GM23248 (cell line): ENCODE measurements at regions not wholly inside any gene's neighbourhood (a gene's known extent, or its start where the extent isn't known, plus 50 kb on each side); places are given as distances from the start of the nearest gene placed in this dataset.

ENCODE experiments used
- DNase-seq: peaks from one replicate; pipeline ENCODE4 v3.0.0-alpha.2; 2015
- H2AFZ ChIP-seq: fragments of 200-600 bp; sonication (generic); 2 replicates; pipeline ENCODE4 v1.6.1; 2016; ENCODE audit warnings: antibody characterized with exemption
- H3F3A ChIP-seq: fragments of 200-600 bp; sonication (generic); 2 replicates; pipeline ENCODE4 v1.6.1; 2016; ENCODE audit warnings: mild to moderate bottlenecking, antibody characterized with exemption, mixed run types; ENCODE audit not compliant: insufficient read depth
- H3K27ac ChIP-seq: fragments of 200-600 bp; sonication (generic); 2 replicates; pipeline ENCODE4 v1.5.1; 2016; ENCODE audit warnings: mild to moderate bottlenecking
- H3K27me3 ChIP-seq: fragments of 200-600 bp; sonication (generic); replicated peaks from 2 replicates; pipeline ENCODE4 v1.6.1; 2016; ENCODE audit warnings: mild to moderate bottlenecking; ENCODE audit not compliant: insufficient read depth
- H3K36me3 ChIP-seq: fragments of 200-600 bp; sonication (generic); 2 replicates; pipeline ENCODE4 v1.6.1; 2016; ENCODE audit warnings: low read depth, mild to moderate bottlenecking
- H3K4me1 ChIP-seq: fragments of 200-600 bp; sonication (generic); 2 replicates; pipeline ENCODE4 v1.6.1; 2016; ENCODE audit warnings: mild to moderate bottlenecking; ENCODE audit not compliant: insufficient read depth
- H3K4me2 ChIP-seq: fragments of 200-600 bp; sonication (generic); one replicate; pipeline ENCODE4 v1.6.1; 2016; ENCODE audit warnings: mild to moderate bottlenecking; ENCODE audit not compliant: unreplicated experiment
- H3K4me3 ChIP-seq: fragments of 200-600 bp; sonication (generic); 2 replicates; pipeline ENCODE4 v1.5.1; 2016; ENCODE audit warnings: mild to moderate bottlenecking
- H3K79me2 ChIP-seq: fragments of 200-600 bp; sonication (generic); 2 replicates; pipeline ENCODE4 v1.6.1; 2016; ENCODE audit warnings: mild to moderate bottlenecking; ENCODE audit not compliant: insufficient read depth
- H3K9ac ChIP-seq: fragments of 200-600 bp; sonication (generic); 2 replicates; pipeline ENCODE4 v1.6.1; 2016; ENCODE audit warnings: mild to moderate bottlenecking
- H3K9me2 ChIP-seq: fragments of 200-600 bp; sonication (generic); 2 replicates; pipeline ENCODE4 v1.6.1; 2016; ENCODE audit warnings: mixed run types, mild to moderate bottlenecking, moderate library complexity; ENCODE audit not compliant: insufficient read depth
- H3K9me3 ChIP-seq: fragments of 200-600 bp; sonication (generic); one replicate; pipeline ENCODE4 v1.6.1; 2017; ENCODE audit warnings: low read depth
- H4K20me1 ChIP-seq: fragments of 200-600 bp; sonication (generic); 2 replicates; pipeline ENCODE4 v1.6.0; 2016; ENCODE audit not compliant: insufficient read depth
- EZH2 ChIP-seq: fragments of 200-600 bp; sonication (generic); IDR thresholded peaks from 2 replicates; pipeline ENCODE4 v1.6.1; 2018; ENCODE audit warnings: antibody characterized with exemption, mild to moderate bottlenecking; ENCODE audit not compliant: insufficient read depth, poor library complexity, severe bottlenecking
- EZH2phosphoT487 ChIP-seq: fragments of 200-600 bp; sonication (generic); IDR thresholded peaks from 2 replicates; pipeline ENCODE4 v1.6.1; 2018; ENCODE audit warnings: antibody characterized with exemption, moderate library complexity, mild to moderate bottlenecking, low read depth; ENCODE audit not compliant: insufficient read depth
- WGBS, 2 experiments: methylation state at CpG; one replicate each; pipeline ENCODE4 v1.1.6; 2015 to 2017; ENCODE audit warnings: low lambda C conversion rate in 2 of 2, low coverage in 1 of 2; ENCODE audit errors: missing lambda C conversion rate in 2 of 2; 5-methylcytosine and 5-hydroxymethylcytosine counted together
- in situ Hi-C: fragments of 300-500 bp; cut with MboI; formaldehyde crosslinking; loops from 2 replicates; pipeline ENCODE4 v1.15.0; 2020

- Histone ChIP-seq H3K4me2 (no peak overlapping the region), H3K9me2 (no peaks in the 10 kb centered on the region), H3K27me3 (no peaks in the 10 kb centered on the region), H3K9me3 (no peaks in the 10 kb centered on the region), H3K9ac (no peak overlapping the region), H4K20me1 (no peaks in the 10 kb centered on the region), H3K36me3 (no peaks in the 10 kb centered on the region), H2AFZ (no peak overlapping the region), H3K4me1 (0 out of 2 replicates have a peak, but pooled peaks cover 4% of the 10 kb centered on the region), H3K27ac (no peak overlapping the region), H3F3A (no peaks in the 10 kb centered on the region), H3K4me3 (no peak overlapping the region), H3K79me2 (no peaks in the 10 kb centered on the region)
- 69 to 73% methylated on average over 3 of the region's 3 CpGs for WGBS, 2 experiments
- no peak for DNase-seq
- in situ Hi-C loops, result no loop called here
- TF ChIP-seq EZH2 (no peak), EZH2phosphoT487 (no peak)
Observed at GRCh38 chr17:55649957-55650597, 72.6 kb downstream of the TMEM100 start.

- in situ Hi-C loops, result no loop called here
- no peaks in the 10 kb centered on the region for H3K9me3 ChIP-seq
- no peak overlapping the region for H2AFZ ChIP-seq
- no peak overlapping the region for H3K9ac ChIP-seq
- H4K20me1 ChIP-seq, result no peaks in the 10 kb centered on the region
- no peaks in the 10 kb centered on the region for H3K9me2 ChIP-seq
- H3K4me1 ChIP-seq, result 0 out of 2 replicates have a peak, but pooled peaks cover 4% of the 10 kb centered on the region
- no peak for TF ChIP-seq EZH2
- TF ChIP-seq EZH2phosphoT487, result no peak
- no peaks in the 10 kb centered on the region for H3F3A ChIP-seq
- WGBS, 2 experiments, result 48 to 50% methylated on average over 2 of the region's 2 CpGs
- no peak overlapping the region for H3K4me2 ChIP-seq
- peak; percentile 20 for DNase-seq
- no peak overlapping the region for H3K27ac ChIP-seq
- H3K4me3 ChIP-seq, result no peak overlapping the region
- no peaks in the 10 kb centered on the region for H3K79me2 ChIP-seq
- H3K36me3 ChIP-seq, result no peaks in the 10 kb centered on the region
- H3K27me3 ChIP-seq, result no peaks in the 10 kb centered on the region
Observed at GRCh38 chr17:55648086-55648485, 74.6 kb downstream of the TMEM100 start.

GRCh38 chr17:55645361-55645760 lies 77.3 kb downstream of the TMEM100 start:
- Histone ChIP-seq H2AFZ (no peak overlapping the region), H3F3A (no peaks in the 10 kb centered on the region), H3K9me2 (no peaks in the 10 kb centered on the region), H3K4me2 (no peak overlapping the region), H3K27me3 (no peaks in the 10 kb centered on the region), H3K4me1 (0 out of 2 replicates have a peak, but pooled peaks cover 4% of the 10 kb centered on the region), H4K20me1 (no peaks in the 10 kb centered on the region), H3K27ac (no peak overlapping the region), H3K9ac (no peak overlapping the region), H3K36me3 (no peaks in the 10 kb centered on the region), H3K9me3 (no peaks in the 10 kb centered on the region), H3K4me3 (no peak overlapping the region), H3K79me2 (no peaks in the 10 kb centered on the region)
- DNase-seq, result no peak
- 79 to 83% methylated on average over 2 of the region's 2 CpGs for WGBS, 2 experiments
- TF ChIP-seq EZH2, result no peak
- no peak for TF ChIP-seq EZH2phosphoT487
- in situ Hi-C loops, result no loop called here

- Histone ChIP-seq H3K4me3 (no peak overlapping the region), H4K20me1 (no peaks in the 10 kb centered on the region), H3K27ac (no peak overlapping the region)
Observed at GRCh38 chr17:55644346-55644745, 78.3 kb downstream of the TMEM100 start.

More at GRCh38 chr17:55644346-55644745, 78.3 kb downstream of the TMEM100 start:
- Histone ChIP-seq H3K4me2 (no peak overlapping the region), H3K27me3 (no peaks in the 10 kb centered on the region), H3K9me2 (no peaks in the 10 kb centered on the region), H3F3A (no peaks in the 10 kb centered on the region), H3K4me1 (0 out of 2 replicates have a peak, but pooled peaks cover 4% of the 10 kb centered on the region), H2AFZ (no peak overlapping the region), H3K9me3 (no peaks in the 10 kb centered on the region), H3K79me2 (no peaks in the 10 kb centered on the region), H3K36me3 (no peaks in the 10 kb centered on the region), H3K9ac (no peak overlapping the region)
- in situ Hi-C loops, result no loop called here
- 56 to 67% methylated on average over 5 of the region's 5 CpGs for WGBS, 2 experiments
- TF ChIP-seq EZH2 (no peak), EZH2phosphoT487 (no peak)
- no peak for DNase-seq
